GM21529 (cell line): ENCODE measurements at regions not wholly inside any gene's neighbourhood (a gene's known extent, or its start where the extent isn't known, plus 50 kb on each side); places are given as distances from the start of the nearest gene placed in this dataset.

Experiments used
- ATAC-seq: cut with Tn5 transposase; IDR thresholded peaks from one replicate; pipeline ENCODE4 v1.9.1; 2021; ENCODE audit not compliant: unreplicated experiment

DNA sequence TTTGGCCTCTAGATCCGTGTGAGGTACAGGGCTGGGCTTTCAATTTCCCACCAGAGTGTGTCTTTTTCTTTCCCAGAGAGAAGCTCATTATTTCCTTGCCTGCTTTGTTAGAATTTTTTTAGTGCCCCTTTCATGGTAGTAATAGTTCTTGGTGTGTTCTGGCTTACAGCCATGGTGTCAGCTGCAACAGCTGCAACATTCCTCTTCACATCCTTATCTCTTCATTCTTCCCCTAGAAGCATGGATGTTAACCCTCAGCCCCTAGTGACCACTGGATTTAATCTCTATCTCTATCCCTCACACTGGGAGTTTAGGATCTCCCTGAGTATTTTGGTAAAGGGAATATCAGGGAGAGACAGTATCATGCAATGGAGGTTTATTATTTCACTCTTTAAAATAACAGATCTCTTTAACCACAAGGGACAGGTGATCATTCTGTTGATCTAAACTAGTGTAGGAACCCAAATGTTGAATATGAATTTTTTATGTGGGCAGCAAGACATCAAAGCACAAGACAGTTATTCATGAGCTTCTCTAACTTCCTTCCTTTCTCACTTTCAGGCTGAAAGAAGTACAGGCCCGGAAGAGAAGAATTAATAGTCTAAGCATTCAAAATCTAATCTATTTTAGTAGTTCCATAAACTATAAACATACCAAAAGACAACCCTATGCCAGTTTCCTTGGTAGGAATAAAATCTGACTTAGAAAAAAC, 160.2 kb downstream of the FAM170A start:
- no peak for ATAC-seq

DNA sequence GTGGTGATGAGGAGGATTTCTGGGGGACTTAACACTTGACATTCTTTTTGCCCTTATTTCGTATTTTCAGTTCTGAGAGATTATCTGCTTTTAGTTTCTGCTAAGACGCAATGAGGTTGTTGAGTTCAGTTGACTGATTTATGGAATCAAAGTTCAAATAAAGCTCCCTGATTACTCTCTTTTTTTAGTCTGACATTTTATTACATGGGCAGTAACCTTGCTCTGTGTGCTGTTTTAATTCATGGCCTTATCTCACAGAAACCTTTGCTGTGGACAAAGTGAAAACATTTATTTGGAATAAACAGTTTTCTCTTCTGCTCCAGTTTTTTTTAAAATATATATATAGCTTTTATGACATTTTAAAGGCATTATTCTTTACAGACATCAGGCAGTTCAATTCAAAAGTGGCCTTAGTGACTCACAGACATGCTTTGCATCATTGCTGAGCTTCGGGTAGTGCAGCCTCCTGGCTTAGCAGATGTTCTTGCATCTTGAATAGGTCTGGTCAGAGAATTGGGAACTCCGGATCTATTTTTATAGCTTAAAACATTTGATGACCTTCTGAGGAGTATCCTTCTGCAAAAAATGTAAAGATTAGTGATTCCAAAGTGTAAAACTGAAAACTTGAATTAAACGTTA, 162.9 kb downstream of the FAM170A start:
- no peak for ATAC-seq

DNA sequence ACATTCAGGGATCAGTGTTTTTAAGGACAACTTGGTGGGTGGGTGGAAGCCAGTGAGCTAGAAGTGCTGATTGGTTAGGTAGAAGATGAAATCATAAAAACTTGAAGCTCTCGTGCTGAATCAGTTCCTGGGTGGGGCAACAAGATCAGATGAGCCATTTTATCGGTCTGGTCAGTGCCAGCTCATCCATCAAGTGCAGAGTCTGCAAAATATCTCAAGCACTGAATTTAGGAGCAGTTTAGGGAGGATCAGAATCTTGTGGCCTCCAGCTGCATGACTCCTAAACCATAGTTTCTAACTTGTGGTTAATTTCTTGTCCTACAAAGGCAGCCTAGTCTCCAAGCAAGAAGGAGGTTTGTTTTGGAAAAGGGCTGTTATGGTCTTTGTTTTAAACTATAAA, 166.4 kb downstream of the FAM170A start:
- ATAC-seq: no peak

DNA sequence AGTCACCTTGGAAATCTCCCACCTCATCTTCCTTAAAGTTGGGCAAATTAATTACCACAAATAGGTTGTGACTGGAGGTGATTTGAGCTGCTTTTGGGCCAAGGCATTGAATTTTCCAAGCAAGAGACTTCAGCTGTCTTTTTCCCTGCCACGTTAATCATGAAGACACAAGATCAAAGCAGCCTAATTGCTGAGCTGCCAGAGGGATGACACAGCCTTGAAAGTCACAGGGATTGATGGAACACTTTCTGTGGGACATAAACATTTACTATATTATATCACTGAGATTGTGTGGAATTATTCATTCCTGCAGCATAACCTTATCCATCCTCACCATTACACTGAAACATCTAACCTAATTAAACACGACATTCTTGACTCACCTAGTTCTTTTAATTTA, 172.2 kb downstream of the FAM170A start:
- ATAC-seq: no peak

DNA sequence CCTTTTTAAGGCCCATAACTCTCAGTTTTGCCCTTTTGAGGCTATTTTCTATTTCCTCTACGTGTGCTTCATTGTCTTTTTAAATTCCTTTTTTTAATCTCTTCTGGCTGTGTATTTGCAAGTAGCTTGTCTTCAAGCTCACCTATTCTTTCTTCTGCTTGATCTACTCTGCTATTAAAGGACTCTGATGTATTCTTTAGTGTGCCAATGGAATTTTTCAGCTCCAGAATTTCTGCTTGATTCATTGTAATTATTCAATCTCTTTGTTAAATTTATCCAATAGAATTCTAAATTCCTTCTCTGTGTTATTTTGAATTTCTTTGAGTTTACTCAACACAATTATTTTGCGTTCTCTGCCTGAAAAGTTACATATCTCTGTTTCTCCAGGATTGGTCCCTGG, 178.7 kb downstream of the FAM170A start:
- no peak for ATAC-seq

DNA sequence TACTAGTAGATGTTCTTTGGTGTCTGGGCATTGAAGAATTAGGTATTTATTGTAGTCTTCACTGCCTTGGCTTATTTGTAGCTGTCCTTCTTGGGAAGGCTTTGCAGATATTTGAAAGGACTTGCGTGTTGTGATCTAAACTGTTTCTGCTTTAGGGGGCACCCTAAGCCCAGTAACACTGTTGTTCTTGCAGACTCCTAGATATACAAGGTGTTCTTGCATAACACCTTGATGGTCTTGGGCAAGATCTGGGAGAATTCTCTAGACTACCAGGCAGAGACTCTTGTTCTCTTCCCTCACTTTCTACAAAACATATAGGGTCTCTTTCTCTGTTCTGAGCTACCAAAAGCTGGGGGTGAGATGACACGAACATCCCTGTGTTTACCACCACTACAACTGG, 179.1 kb downstream of the FAM170A start:
- no peak for ATAC-seq

DNA sequence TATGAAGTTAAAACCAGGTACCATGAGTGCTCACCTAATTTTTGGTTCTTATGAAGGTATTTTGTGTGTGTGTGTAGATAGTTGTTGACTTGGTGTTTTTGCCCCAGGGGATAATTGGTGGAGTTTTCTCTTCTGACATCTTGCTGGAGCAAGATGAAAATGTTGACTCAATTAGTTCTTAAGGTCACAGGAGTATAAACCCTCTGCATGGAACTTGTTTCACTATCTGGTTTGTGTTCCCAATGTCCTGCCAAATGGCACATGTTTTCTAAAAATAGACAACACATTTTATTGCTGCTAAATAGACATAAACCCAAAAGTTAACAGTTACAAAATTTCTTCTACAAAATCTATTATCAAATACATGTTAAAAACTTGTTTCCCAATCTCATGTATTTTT, 180.9 kb downstream of the FAM170A start:
- no peak for ATAC-seq

- no peak for ATAC-seq
Measured at GRCh38 chr5:119811458-119811857, 182.1 kb downstream of the FAM170A start.

DNA sequence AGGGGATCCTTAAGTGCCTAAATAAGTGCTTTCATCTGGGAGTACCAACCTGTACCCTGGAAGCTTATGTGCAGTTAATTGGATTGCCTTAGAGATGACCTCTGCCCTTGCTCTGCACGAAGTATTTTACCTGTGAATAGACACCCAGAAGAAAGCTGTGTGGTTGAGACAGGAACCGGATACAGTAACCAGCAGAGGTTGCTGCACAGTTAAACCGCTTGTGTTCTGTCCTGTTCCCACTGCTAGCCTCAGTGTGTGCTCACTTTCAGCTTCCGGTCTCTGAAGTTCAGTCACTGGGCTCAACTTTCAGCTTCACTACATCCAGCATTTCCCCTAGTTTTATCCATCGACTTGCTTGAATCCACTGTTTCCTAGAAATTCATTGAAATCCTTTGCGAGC, 185.3 kb downstream of the FAM170A start:
- no peak for ATAC-seq

- no peak for ATAC-seq
Measured at GRCh38 chr5:119816055-119816454, 186.7 kb downstream of the FAM170A start.

DNA sequence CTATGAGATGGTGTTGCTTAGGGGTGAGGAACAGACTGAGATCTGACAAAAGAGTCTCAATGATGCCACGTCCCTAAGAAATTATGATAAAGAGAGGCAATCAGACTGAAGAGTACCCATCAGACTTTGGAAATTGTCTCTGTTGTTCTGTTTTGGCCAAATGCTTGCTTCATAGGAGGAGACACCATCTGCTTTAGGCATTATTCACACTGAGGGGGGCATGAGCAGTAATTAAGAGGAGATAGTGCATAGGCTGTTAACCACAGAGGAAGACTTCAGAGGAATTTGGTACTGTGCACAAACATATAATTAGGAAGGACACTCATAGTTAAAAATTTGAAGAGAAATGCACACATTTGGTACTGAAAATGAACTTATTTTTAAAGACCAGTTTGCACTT, 190.7 kb downstream of the FAM170A start:
- ATAC-seq: no peak

DNA sequence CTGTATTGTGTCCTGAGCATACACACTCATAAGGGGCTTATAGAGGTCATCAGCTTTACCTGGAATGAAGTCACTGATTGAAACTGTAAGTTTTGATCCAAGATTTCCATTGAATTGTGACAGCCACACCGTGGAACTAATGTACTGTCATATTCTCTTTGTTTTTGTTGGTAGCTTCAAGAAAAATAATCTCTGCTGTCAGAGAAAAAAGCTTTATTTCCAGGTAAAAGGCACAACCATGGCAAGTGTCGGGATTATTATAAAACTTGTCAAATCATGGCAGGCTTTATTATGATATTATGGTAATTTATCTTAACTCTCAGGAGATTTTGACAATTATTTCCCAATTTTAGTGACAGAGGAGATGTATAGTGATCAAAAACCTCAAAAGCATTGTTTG, 191.2 kb downstream of the FAM170A start:
- no peak for ATAC-seq

DNA sequence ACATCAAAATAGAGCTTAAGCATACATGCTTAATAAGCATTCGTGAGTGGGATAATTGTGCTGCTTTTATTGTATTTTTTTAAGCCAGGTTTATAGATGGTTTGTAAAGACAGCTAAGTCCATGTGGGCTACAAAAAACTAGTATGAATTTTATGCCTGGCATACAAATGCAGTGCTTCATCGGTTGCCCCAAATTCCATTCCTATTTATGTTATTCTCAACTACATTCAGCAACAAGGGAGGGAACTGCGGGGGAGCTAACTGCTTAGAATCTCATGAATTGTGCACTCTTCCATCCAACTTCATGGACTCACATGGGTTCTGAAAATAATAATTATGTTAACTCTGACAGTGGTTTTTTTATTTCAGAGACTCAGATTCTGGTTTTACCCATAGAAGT, 199.2 kb downstream of the FAM170A start:
- no peak for ATAC-seq

DNA sequence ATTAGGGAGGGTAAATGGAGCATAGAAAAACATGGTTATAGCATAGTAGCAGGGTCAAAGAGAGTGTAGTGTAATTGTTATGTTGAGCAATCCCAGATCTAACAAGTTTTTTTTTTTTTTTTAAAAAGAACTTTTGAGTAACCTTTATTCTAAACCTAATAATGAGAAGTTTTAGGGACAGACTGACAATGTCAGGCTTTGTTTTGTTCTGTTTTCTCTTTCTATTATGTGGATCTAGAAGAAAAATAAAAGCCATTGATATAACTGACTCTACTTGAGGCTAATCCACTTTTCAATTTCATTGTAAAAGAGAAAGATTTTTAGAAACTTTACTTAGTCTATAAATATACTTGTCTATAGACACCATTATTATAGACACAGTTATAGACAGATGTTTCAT, 200.0 kb downstream of the FAM170A start:
- no peak for ATAC-seq

- ATAC-seq: no peak
Measured at GRCh38 chr5:119833176-119833575, 203.8 kb downstream of the FAM170A start.

DNA sequence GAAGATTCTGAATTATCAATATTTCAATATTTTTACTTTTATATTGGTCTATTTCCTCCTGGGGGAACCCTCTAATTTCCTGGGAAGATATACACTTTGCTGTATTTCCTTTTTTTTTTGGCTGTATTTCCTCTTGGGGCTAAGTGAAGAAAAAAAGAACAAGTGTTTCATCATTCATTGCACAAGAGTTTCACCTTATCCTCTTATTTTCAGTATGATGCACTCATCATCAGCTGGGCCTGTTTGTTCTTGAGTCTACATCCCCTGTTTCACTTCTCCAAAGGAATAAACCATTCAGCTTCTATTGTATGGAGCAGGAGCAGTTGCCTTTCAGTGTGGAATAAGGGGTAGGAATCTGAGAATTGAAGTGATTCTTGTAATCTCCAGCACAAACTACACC, 210.8 kb downstream of the FAM170A start:
- ATAC-seq: no peak

- no peak for ATAC-seq
Measured at GRCh38 chr5:119852140-119852539, 222.8 kb downstream of the FAM170A start.

DNA sequence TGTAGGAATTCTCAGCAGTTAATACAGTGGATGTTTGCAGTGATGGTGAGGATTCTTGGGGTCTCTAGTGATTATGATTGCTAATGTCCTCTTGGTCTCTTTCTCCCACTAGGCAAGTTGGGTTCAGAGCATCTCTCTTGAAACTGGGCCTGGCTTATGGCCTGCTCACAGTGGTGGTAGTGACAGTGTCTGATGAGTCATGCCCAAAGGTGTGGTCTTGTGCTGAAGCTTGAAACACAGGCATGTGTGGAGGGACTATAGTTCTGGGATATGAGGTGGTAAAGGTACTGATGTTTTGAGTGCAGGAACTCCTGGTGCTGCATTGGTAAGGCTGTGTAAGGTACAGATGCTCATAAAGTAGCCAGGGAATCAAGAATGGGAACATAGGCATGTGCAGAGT, 231.1 kb downstream of the FAM170A start:
- no peak for ATAC-seq

GRCh38 chr5:119862619-119863018, 233.3 kb downstream of the FAM170A start:
- ATAC-seq: no peak

- ATAC-seq: no peak
Measured at GRCh38 chr5:119864286-119864685, 234.9 kb downstream of the FAM170A start.

- ATAC-seq: no peak
Measured at GRCh38 chr5:119873611-119874010, 244.3 kb downstream of the FAM170A start.

DNA sequence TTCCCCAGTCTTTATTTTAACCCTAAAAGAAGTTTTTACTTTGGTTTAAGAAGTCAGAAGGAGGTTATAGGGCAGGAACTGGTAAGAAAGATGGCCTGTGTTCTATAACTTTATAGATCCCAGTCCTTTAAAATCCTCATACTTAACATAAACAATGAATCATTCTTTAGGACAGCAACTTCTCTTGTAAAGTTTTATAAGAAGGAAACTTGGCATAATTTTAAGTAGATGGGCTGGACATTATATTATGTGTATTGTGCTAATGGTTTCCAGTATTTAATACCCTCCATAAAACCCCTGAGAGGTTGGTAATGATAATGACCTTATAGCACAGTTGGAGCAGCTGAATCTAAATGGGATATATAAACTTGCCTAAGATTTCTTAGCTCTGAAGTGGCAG, 247.2 kb downstream of the FAM170A start:
- no peak for ATAC-seq

DNA sequence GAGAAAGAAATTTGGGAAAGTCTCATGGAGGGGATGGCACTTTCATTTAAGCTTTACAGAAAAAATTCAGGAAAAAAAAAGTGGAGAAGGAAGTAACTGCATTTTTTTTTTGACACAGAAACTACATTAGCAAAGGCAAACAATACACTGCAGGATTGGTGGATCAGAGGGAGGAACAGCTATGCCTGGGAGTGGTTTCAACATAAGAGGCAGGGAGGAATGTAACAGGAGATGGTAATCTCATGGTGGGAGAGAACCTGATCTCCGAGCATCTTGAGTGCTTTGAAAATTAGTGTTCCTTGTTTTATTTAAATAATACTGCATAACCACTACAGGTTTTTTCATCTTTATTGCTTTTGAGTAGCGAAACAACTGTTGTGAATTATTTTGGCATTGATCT, 249.4 kb downstream of the FAM170A start:
- no peak for ATAC-seq
